IMR-90 (cell line): ENCODE measurements at regions not wholly inside any gene's neighbourhood (a gene's known extent, or its start where the extent isn't known, plus 50 kb on each side); places are given as distances from the start of the nearest gene placed in this dataset.

Experiments used
- ATAC-seq: fragments of 200-7000 bp; cut with Tn5 transposase; 2 replicates; pipeline ENCODE4 v1.9.1; 2020; ENCODE audit warnings: low read depth, mild to moderate bottlenecking, moderate library complexity
- BruUV-seq: library from RNA; stranded (reverse); fragments of 400-500 nt; replicated peaks from 2 replicates; lab custom pipeline; 2021; lab: Mats Ljungman, UMichigan
- CTCF ChIA-PET: fragments of 300-600 bp; formaldehyde crosslinking; extraction: SDS; loops from one replicate; lab custom pipeline; 2021; ENCODE audit warnings: antibody characterized with exemption; lab: Yijun Ruan, JAX
- POLR2A ChIA-PET: fragments of 300-600 bp; sonication (Branson Sonifier 250); formaldehyde crosslinking; loops from one replicate; lab custom pipeline; 2022; ENCODE audit warnings: antibody characterized with exemption; ENCODE audit not compliant: unreplicated experiment; lab: Charles Lee
- DNase-seq: peaks from one replicate; pipeline ENCODE4 v3.0.0; 2013
- H2AFZ ChIP-seq: replicated peaks from 2 replicates; pipeline ENCODE3; 2013; ENCODE audit warnings: low read length, mild to moderate bottlenecking; ENCODE audit not compliant: poor library complexity
- H2AK5ac ChIP-seq: 2 replicates; pipeline ENCODE4 v1.6.1; 2013; ENCODE audit warnings: low read depth, low read length, inconsistent platforms
- H2AK9ac ChIP-seq: replicated peaks from 2 replicates; pipeline ENCODE3; 2013; ENCODE audit warnings: mild to moderate bottlenecking, low read depth, low read length, moderate library complexity; ENCODE audit not compliant: poor library complexity
- H2BK120ac ChIP-seq: 2 replicates; pipeline ENCODE4 v1.6.1; 2013; ENCODE audit warnings: low read depth, low read length, inconsistent platforms
- H2BK15ac ChIP-seq: 3 replicates; pipeline ENCODE4 v1.6.1; 2013; ENCODE audit warnings: low read depth, low read length, inconsistent platforms
- H2BK20ac ChIP-seq: 2 replicates; pipeline ENCODE4 v1.6.1; 2013; ENCODE audit warnings: low read depth, mild to moderate bottlenecking, inconsistent platforms, low read length, moderate library complexity
- H2BK5ac ChIP-seq: 2 replicates; pipeline ENCODE4 v1.6.1; 2013; ENCODE audit warnings: mild to moderate bottlenecking, low read depth, low read length, inconsistent platforms; ENCODE audit not compliant: poor library complexity, severe bottlenecking
- H3K14ac ChIP-seq: replicated peaks from 2 replicates; pipeline ENCODE4 v1.6.1; 2013; ENCODE audit warnings: low read depth, low read length, inconsistent platforms
- H3K18ac ChIP-seq: 2 replicates; pipeline ENCODE4 v1.6.1; 2013; ENCODE audit warnings: low read depth, low read length, control low read depth
- H3K23ac ChIP-seq: 2 replicates; pipeline ENCODE4 v1.6.1; 2013; ENCODE audit warnings: low read depth, low read length, inconsistent platforms
- H3K27ac ChIP-seq: 2 replicates; pipeline ENCODE4 v1.5.1; 2013; ENCODE audit warnings: mild to moderate bottlenecking, control low read depth, low read length; ENCODE audit not compliant: insufficient read depth
- H3K27me3 ChIP-seq: 2 replicates; pipeline ENCODE4 v1.6.1; 2013; ENCODE audit warnings: low read length; ENCODE audit not compliant: control insufficient read depth, insufficient read depth
- H3K36me3 ChIP-seq: 2 replicates; pipeline ENCODE4 v1.6.1; 2013; ENCODE audit warnings: low read length, mixed read lengths; ENCODE audit not compliant: control insufficient read depth, insufficient read depth
- H3K4ac ChIP-seq: 2 replicates; pipeline ENCODE4 v1.6.1; 2013; ENCODE audit warnings: low read depth, low read length, inconsistent platforms
- H3K4me1 ChIP-seq: 2 replicates; pipeline ENCODE4 v1.6.1; 2013; ENCODE audit warnings: low read length, mixed read lengths; ENCODE audit not compliant: control insufficient read depth, insufficient read depth
- H3K4me2 ChIP-seq: 2 replicates; pipeline ENCODE4 v1.6.1; 2013; ENCODE audit warnings: low read depth, mild to moderate bottlenecking, control low read depth, low read length, moderate library complexity
- H3K4me3 ChIP-seq: 2 replicates; pipeline ENCODE4 v1.5.1; 2013; ENCODE audit warnings: low read depth, mild to moderate bottlenecking, control low read depth, low read length, moderate library complexity; ENCODE audit not compliant: insufficient read depth
- H3K56ac ChIP-seq: 2 replicates; pipeline ENCODE4 v1.6.1; 2013; ENCODE audit warnings: low read length, inconsistent platforms; ENCODE audit not compliant: insufficient read depth; ENCODE audit errors: extremely low read depth
- H3K79me1 ChIP-seq, 2 experiments: 2 replicates each; pipeline ENCODE4 v1.6.1; 2013; ENCODE audit warnings: low read length in 2 of 2, inconsistent platforms in 1 of 2, low read depth in 1 of 2
- H3K9ac ChIP-seq: 2 replicates; pipeline ENCODE4 v1.6.1; 2013; ENCODE audit warnings: low read depth, low read length, control low read depth
- H3K9me1 ChIP-seq: 2 replicates; pipeline ENCODE4 v1.6.1; 2013; ENCODE audit warnings: low read length, inconsistent platforms; ENCODE audit not compliant: insufficient read depth
- H3K9me3 ChIP-seq: 2 replicates; pipeline ENCODE4 v1.6.1; 2013; ENCODE audit warnings: low read length; ENCODE audit not compliant: control insufficient read depth, insufficient read depth
- H4K20me1 ChIP-seq: 2 replicates; pipeline ENCODE4 v1.6.1; 2013; ENCODE audit warnings: low read length, inconsistent platforms; ENCODE audit not compliant: insufficient read depth
- H4K5ac ChIP-seq: 2 replicates; pipeline ENCODE4 v1.6.1; 2013; ENCODE audit warnings: mild to moderate bottlenecking, low read depth, low read length, control low read depth
- H4K8ac ChIP-seq, 2 experiments: 2 replicates each; pipeline ENCODE4 v1.6.1; 2013; ENCODE audit warnings: low read depth in 2 of 2, low read length in 2 of 2, control low read depth in 1 of 2, inconsistent platforms in 1 of 2
- H4K91ac ChIP-seq: 2 replicates; pipeline ENCODE4 v1.6.1; 2013; ENCODE audit warnings: low read depth, low read length, inconsistent platforms; ENCODE audit not compliant: insufficient read depth
- BHLHE40 ChIP-seq: fragments of 150-350 bp; IDR thresholded peaks from 2 replicates; pipeline ENCODE4 v1.6.1; 2016; ENCODE audit warnings: mild to moderate bottlenecking, low read depth, low read length
- CEBPB ChIP-seq: IDR thresholded peaks from 2 replicates; pipeline ENCODE4 v1.6.1; 2012; ENCODE audit warnings: low read depth, low read length, improper control_type of control experiment
- CHD1 ChIP-seq: IDR thresholded peaks from 2 replicates; pipeline ENCODE4 v1.6.1; 2012; ENCODE audit warnings: low read depth, low read length, improper control_type of control experiment
- CTCF ChIP-seq: conservative IDR thresholded peaks from 2 replicates; pipeline ENCODE4 v1.5.1; 2012; ENCODE audit warnings: mild to moderate bottlenecking, low read depth, low read length, improper control_type of control experiment
- ELK1 ChIP-seq: fragments of 150-350 bp; IDR thresholded peaks from 2 replicates; pipeline ENCODE4 v1.6.1; 2016; ENCODE audit warnings: low read depth, mild to moderate bottlenecking, low read length, moderate library complexity, borderline replicate concordance
- FOS ChIP-seq: fragments of 150-350 bp; IDR thresholded peaks from 2 replicates; pipeline ENCODE4 v1.6.1; 2016; ENCODE audit warnings: low read depth, low read length
- MAFK ChIP-seq: IDR thresholded peaks from 2 replicates; pipeline ENCODE4 v1.6.1; 2012; ENCODE audit warnings: low read depth, low read length, improper control_type of control experiment
- MAZ ChIP-seq: IDR thresholded peaks from 2 replicates; pipeline ENCODE4 v1.6.1; 2012; ENCODE audit warnings: low read depth, mild to moderate bottlenecking, low read length, improper control_type of control experiment, moderate library complexity, borderline replicate concordance
- MXI1 ChIP-seq: IDR thresholded peaks from 2 replicates; pipeline ENCODE4 v1.6.1; 2012; ENCODE audit warnings: low read depth, mild to moderate bottlenecking, low read length, moderate library complexity, borderline replicate concordance
- NFE2L2 ChIP-seq: fragments of 150-350 bp; IDR thresholded peaks from 2 replicates; pipeline ENCODE4 v1.6.1; 2016; ENCODE audit warnings: low read depth, mild to moderate bottlenecking, low read length
- POLR2A ChIP-seq: IDR thresholded peaks from 2 replicates; pipeline ENCODE4 v1.6.1; 2012; ENCODE audit warnings: mild to moderate bottlenecking, low read depth, low read length
- RAD21 ChIP-seq: IDR thresholded peaks from 2 replicates; pipeline ENCODE4 v1.6.1; 2012; ENCODE audit warnings: low read length, improper control_type of control experiment
- RCOR1 ChIP-seq: IDR thresholded peaks from 2 replicates; pipeline ENCODE4 v1.6.1; 2012; ENCODE audit warnings: mild to moderate bottlenecking, low read length, improper control_type of control experiment; ENCODE audit not compliant: insufficient replicate concordance
- RFX5 ChIP-seq: IDR thresholded peaks from 2 replicates; pipeline ENCODE4 v1.8.0; 2012; ENCODE audit warnings: low read depth, mild to moderate bottlenecking, low read length, moderate library complexity
- SMC3 ChIP-seq: fragments of 150-350 bp; IDR thresholded peaks from 2 replicates; pipeline ENCODE4 v1.6.1; 2016; ENCODE audit warnings: low read depth, mild to moderate bottlenecking, antibody characterized with exemption, low read length, moderate library complexity
- WGBS, 2 experiments: methylation state at CpG; one replicate each; pipeline versions ENCODE4 v1.1.5 to v1.1.7; 2013; ENCODE audit warnings: missing lambda C conversion rate in 2 of 2; ENCODE audit not compliant: insufficient read length in 1 of 2; ENCODE audit errors: extremely low coverage in 2 of 2; 5-methylcytosine and 5-hydroxymethylcytosine counted together
- dilution Hi-C: fragments of 300-500 bp; cut with HindIII; formaldehyde crosslinking; loops from one replicate; pipeline ENCODE4 v1.14.3; 2018; ENCODE audit warnings: low sequenced_read_pairs; ENCODE audit not compliant: unreplicated experiment
- in situ Hi-C: fragments of 300-500 bp; cut with MboI; formaldehyde crosslinking; loops from 3 replicates; pipeline ENCODE4 v1.14.3; 2019; ENCODE audit warnings: low sequenced_read_pairs, inconsistent platforms, mixed read lengths
- intact Hi-C: fragments of 100-400 bp; cut with micrococcal nuclease; formaldehyde crosslinking; loops from 2 replicates; pipeline ENCODE4 v1.10.0; 2022
- TF ChIP-seq, protein P1 (sequence below): fragments of 150-350 bp; IDR thresholded peaks from 2 replicates; pipeline ENCODE4 v1.6.1; 2017; ENCODE audit warnings: mild to moderate bottlenecking, antibody characterized with exemption, low read length, low read depth

GRCh38 chr3:170764017-170764416, 106.0 kb downstream of the RPL22L1 start:
- in situ Hi-C loops = no loop called here
- no peak for DNase-seq
- H3K79me1 ChIP-seq = peaks cover 0 to 4% of the 10 kb centered on the region in 2 experiments; a peak in 1 of 4 replicates
- peaks cover 34% of the 10 kb centered on the region for H3K4me1 ChIP-seq
- peak overlapping the region; percentile 5 for H2BK120ac ChIP-seq
- dilution Hi-C loops = no loop called here
- H3K36me3 ChIP-seq = no peaks in the 10 kb centered on the region
- peaks cover 26% of the 10 kb centered on the region for H3K9me1 ChIP-seq
- no peak overlapping the region for H2BK15ac ChIP-seq
- no peak overlapping the region for H3K4me2 ChIP-seq
- TF ChIP-seq RFX5 (no peak), MAFK (no peak), RAD21 (no peak), MXI1 (no peak), NFE2L2 (no peak), CHD1 (no peak), POLR2A (no peak), CTCF (no peak), BHLHE40 (no peak), FOS (no peak), CEBPB (no peak), MAZ (no peak), ELK1 (no peak), SMC3 (no peak), RCOR1 (no peak)
- TF ChIP-seq, protein P1, sequence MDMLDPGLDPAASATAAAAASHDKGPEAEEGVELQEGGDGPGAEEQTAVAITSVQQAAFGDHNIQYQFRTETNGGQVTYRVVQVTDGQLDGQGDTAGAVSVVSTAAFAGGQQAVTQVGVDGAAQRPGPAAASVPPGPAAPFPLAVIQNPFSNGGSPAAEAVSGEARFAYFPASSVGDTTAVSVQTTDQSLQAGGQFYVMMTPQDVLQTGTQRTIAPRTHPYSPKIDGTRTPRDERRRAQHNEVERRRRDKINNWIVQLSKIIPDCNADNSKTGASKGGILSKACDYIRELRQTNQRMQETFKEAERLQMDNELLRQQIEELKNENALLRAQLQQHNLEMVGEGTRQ = no peak
- no peaks in the 10 kb centered on the region for H3K9me3 ChIP-seq
- BruUV-seq = no TSS peak
- no peak overlapping the region for H3K56ac ChIP-seq
- H3K4ac ChIP-seq = peak overlapping the region; percentile 32; the same call in 1 of the 2 replicates
- H2AK5ac ChIP-seq = 0 out of 2 replicates have a peak overlapping the region, but pooled peaks have one; percentile 0
- H3K18ac ChIP-seq = no peak overlapping the region
- intact Hi-C loops = no loop called here
- H2AFZ ChIP-seq = no peak overlapping the region
- no peak overlapping the region for H4K8ac ChIP-seq
- H3K14ac ChIP-seq = no peak overlapping the region
- H3K27me3 ChIP-seq = no peaks in the 10 kb centered on the region
- H2AK9ac ChIP-seq = no peak overlapping the region
- no peak overlapping the region for H3K27ac ChIP-seq
- POLR2A ChIA-PET = no interaction called here
- H2BK20ac ChIP-seq = peak overlapping the region; percentile 75
- no peaks in the 10 kb centered on the region for H4K20me1 ChIP-seq
- CTCF ChIA-PET = interaction anchor here (0.6 kb wide), 1 partner anchor 354 kb away, joined by 3 read pairs; no protein-coding TSS in a partner anchor
- ATAC-seq = no peak
- H4K5ac ChIP-seq = no peak overlapping the region
- no peak overlapping the region for H3K23ac ChIP-seq
- 0 out of 2 replicates have a peak overlapping the region, but pooled peaks have one; percentile 2 for H4K91ac ChIP-seq
- no peak overlapping the region for H3K9ac ChIP-seq
- H2BK5ac ChIP-seq = no peak overlapping the region
- no CpG with 5 or more reads among the region's 1 CpG for WGBS, 2 experiments
- H3K4me3 ChIP-seq = no peak overlapping the region
